Epithelial cell of prostate (primary cell): ENCODE measurements at regions not wholly inside any gene's neighbourhood (a gene's known extent, or its start where the extent isn't known, plus 50 kb on each side); places are given as distances from the start of the nearest gene placed in this dataset.

Experiments used
- DNase-seq: peaks from one replicate; pipeline ENCODE4 v3.0.0-alpha.2; 2011; ENCODE audit warnings: low read depth, low spot score
- H3K27ac ChIP-seq: fragments of 450-650 bp; 2 replicates; pipeline ENCODE4 v1.5.1; 2017; ENCODE audit warnings: mild to moderate bottlenecking

DNA sequence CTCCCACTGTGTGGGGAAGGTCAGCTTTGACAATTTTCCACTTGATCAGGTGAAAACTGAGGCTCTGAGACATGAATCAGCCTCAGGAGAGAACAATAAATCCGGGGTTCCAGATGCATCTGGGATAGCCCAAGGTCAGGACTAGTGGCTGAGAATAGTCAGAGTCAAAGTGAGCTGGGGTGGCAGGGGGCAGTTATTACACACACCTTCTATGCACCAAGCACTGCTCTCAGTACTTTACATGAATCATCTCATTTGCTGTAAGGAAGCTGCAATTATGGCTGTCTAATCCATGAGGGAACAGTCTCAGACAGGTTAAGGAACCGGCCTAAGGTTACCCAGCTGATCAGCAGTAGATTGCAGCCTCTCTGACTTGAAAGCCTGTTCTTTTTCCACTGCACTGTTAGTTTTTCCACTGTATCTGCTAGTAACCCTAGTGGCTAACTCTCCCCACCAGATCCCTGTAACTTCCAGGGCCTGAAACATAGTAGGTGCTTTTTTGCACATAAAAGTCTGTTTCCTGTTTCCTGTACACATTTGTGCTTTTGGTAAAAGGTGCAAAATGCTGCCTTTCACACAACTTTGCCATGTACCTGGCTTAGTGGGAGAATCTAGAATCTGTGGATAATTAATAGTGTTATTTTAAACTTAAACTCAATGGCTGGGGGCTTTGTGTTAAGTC is 125.9 kb downstream of the EMX2 start:
- DNase-seq, result no peak
- H3K27ac ChIP-seq, result no peak overlapping the region

DNA sequence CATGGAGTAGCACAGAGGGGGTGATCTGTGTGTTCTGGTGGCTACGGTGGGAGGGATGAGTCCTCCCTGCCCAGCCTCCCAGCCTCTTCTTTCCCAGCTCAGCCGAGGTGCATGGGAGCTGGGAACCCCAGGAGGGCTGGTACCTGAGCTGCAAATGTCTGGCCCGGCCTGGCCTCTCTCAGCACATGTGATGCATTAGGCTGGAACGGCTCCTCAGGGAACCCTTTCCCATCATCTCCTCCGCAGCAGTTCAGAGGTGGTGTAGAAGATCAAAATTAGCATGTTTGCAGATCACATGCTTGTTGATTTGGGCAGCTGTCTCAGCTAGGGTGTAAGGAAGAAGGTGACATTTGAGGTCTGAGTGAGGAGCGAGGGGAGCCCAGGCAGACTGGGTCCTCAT is 126.6 kb downstream of the EMX2 start:
- H3K27ac ChIP-seq, result no peak overlapping the region
- no peak for DNase-seq

GRCh38 chr10:117670116-117670904 is 127.8 kb downstream of the EMX2 start:
- no peak for DNase-seq
- H3K27ac ChIP-seq, result no peak overlapping the region

DNA sequence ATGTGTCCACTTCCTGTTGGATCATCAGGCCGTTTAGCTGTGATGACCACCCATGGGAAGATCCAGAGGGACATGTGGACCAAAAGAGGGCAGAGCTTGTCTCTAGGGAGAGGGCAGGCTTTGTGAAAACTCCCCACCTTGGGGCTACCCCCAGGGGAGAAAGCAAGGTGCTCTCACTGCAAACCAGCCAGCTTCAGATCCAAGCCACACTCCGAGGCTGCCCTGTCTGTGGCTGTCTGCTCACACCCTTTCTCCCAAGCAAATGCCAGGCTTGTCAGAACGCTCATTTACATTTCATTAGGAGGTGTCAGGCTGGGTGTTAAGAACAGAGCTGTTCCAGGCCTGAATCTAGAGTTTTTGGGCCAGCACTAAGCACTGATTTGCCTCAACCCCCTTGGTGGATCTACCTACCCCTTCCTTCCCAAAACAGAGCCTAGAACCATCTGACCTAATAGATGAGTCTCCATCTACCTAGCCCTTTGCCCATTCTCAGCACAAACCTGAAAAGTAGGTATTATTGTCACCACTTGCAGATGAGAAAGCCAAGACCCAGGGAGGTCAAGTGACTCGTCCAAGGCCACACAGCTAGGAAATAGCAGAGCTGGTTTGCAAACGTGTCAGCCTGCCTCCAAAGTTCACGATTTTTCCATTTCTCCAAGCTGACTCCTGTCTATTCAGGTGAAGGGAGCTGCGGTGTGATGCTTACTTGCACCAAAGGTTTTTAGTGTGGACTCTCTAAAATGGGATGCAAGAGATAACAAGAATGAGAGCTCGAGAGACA is 130.9 kb downstream of the EMX2 start:
- no peak overlapping the region for H3K27ac ChIP-seq
- DNase-seq, result no peak

DNA sequence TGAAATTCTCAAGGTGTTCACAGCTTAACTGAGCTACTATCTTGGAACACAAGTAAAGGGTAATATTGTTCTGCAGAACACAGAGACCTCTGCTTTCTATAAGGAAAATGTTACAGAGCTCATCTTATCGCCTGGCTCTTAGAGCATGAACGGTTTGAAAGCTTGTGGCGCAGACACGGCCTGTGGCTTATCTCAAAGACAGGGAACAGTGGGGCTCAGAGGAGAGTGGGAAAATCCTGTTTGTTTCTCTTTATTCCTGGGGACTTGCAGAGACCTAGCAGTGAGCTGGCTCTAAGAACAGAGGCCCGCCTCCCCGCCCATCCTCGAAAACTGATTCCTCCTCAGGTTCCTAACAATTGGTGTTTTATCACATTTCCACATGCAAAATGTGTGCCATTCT is 131.7 kb downstream of the EMX2 start:
- no peak overlapping the region for H3K27ac ChIP-seq
- no peak for DNase-seq

GRCh38 chr10:117674646-117675045 is 132.1 kb downstream of the EMX2 start:
- no peak for DNase-seq
- no peak overlapping the region for H3K27ac ChIP-seq

DNA sequence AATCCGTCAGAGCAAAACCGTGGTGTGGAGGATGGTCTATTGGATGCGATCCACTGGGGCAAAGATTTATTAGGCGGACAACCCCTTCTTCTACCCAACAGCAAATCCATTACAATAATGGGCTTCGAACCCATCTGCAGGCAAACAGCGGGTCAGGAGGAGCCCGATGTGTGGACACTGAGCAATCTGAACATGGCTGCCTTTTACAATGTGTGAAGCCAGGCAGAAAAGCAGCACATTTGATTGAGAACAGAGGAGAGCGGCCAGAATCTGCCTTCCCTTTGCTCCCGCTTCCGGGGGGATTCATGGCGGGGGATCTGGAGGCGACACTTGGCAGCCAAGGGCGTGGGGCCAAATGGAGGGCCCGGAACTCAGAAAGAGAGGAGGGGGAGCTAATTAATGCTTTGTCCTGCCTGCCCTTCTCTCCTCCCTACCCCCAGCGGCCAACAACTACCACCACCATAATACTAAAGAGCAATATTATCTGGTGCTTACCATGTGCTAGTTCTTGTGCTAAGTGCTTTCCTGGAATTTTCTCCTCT is 133.0 kb downstream of the EMX2 start:
- DNase-seq, result no peak
- no peak overlapping the region for H3K27ac ChIP-seq

GRCh38 chr10:117677239-117677638 is 134.7 kb downstream of the EMX2 start:
- peak; percentile 22 for DNase-seq
- no peak overlapping the region for H3K27ac ChIP-seq

DNA sequence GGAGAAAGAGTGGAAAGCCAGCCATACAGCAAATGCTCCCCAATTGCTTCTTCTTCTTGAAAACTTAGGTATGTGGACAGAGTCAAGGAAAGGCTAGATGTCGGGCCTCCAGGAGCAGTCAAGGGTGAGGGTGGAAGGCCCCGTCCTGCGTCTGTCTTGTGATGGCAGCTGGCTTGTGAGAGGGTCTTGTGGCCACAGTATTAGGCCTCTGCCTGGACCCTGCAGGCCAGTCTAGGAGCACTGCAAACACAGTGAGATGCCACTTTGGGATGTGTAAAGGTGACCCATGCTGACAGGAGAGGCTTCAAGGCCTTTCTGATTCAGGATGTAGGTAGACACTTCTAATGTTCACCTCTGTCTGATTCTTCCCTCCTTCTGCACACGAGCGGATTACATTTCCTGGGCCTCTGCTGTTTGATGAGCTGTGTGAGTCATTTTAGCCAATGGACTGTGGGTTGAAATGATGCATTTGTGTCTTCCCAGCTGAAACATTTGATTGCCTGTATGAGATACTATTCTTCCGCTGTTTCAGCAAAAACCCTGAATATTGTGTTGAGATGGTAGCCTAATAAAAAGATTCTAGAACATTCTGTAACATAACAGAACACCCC is 135.4 kb downstream of the EMX2 start:
- no peak overlapping the region for H3K27ac ChIP-seq
- DNase-seq, result no peak

DNA sequence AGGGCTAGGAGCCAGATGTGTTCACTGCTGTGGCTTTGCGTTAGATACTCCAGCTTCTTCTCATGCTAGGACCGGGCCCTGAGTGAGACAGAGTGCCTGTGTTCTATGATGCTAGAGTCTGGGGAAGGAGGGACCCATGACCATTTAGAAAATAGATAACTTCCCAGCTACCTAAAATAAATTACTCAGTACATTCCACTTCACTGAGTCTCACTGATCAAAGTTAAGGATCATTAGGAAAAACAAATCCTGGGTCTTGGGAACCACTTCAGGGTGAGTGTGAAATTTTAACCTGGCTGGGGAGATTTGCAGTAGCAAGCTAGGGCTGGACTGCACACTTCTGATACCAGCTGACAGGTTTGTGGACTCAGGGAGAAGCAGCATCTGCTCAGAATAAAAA is 138.1 kb downstream of the EMX2 start:
- no peak for DNase-seq

DNA sequence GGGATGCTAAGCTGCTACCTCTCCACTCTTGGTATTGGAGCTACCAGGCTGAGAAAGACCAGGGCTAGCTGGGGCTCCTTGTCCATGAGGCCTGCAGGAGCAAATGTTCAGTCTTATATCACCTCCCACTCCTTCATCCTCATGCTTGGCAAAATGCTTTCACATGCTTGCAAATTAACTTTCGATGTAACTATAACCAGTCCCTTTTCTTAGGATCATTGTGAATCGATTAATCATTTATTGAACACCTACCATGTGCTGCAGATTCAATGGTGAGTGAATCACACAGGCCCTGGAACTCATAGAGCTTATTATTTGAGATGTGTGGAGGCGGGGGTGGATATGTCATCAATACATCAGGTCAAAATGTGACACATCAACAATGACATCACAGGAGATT is 138.6 kb downstream of the EMX2 start:
- H3K27ac ChIP-seq, result no peak overlapping the region
- DNase-seq, result no peak

More for the DNA sequence above, 138.1 kb downstream of the EMX2 start:
- H3K27ac ChIP-seq, result no peak overlapping the region

DNA sequence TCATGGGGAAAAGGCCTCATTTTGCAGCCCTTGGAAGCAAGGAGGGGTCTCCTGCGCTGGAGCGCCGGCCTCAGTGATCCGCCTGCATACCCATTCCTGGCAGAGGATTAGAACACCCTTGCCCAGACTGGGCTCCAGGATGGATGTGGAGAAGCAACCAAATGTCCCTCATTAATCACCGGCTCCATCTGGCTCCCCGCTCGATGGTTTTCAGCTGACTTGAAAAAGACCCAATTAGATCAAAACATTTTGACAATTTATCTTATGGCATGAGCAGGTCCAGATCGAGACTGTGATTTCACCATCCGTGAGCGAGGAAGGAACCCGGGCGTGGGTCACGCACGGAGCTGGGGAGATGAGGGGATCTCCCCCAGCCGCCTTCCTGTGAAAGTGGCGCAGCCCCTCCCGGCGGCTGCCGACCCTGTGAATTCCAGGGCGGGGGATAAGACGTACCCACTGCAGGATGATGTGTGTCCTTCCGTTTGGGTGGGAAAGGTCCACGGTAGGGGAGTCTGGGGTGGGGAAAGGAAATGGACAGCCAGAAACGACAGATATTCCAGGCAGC is 141.6 kb downstream of the EMX2 start:
- no peak for DNase-seq
- no peak overlapping the region for H3K27ac ChIP-seq

GRCh38 chr10:117684672-117685211 is 142.2 kb downstream of the EMX2 start:
- no peak for DNase-seq
- no peak overlapping the region for H3K27ac ChIP-seq

GRCh38 chr10:117685431-117685830 is 142.9 kb downstream of the EMX2 start:
- H3K27ac ChIP-seq, result no peak overlapping the region
- DNase-seq, result no peak

GRCh38 chr10:117686606-117687005 is 144.1 kb downstream of the EMX2 start:
- no peak overlapping the region for H3K27ac ChIP-seq
- no peak for DNase-seq

DNA sequence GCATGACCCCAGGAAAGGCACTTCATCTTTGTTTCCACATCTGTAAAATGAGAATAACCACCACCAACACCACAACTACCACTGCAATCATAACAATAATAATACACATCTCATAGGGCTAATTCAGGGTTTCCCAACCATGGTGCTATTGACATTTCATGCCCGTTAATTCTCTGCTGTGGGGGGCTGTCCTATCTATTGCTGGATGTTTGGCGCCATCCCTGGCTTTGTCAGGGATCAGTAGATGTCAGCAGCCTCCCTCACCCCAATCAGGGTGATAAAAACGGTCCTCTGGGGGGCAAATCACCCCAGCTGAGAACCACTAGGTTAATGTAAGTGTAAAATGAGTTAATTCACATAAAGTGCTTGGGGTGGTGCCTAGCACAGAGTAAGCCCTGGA is 145.8 kb downstream of the EMX2 start:
- no peak overlapping the region for H3K27ac ChIP-seq
- no peak for DNase-seq

DNA sequence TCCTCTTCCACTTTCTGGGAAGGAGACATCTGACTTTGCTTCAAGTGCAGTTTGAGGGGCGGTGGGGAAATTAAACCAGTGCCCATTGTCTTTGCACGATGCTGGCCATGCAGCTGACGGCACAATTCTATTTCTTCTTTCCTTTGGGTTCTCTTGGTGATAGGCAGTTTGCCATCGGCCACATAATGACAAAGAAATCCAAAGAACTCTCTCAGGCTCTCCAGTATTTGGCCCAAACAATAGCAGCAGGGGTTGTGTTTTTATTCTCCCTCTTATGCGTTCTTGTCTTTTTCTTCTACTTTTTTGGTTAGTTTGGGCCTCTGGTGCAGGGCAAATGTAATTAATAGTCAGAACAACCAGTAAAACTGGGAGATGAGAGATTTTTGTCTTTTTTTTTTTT is 147.0 kb downstream of the EMX2 start:
- DNase-seq, result no peak
- H3K27ac ChIP-seq, result no peak overlapping the region

GRCh38 chr10:117690359-117690758 is 147.8 kb downstream of the EMX2 start:
- DNase-seq, result no peak
- H3K27ac ChIP-seq, result no peak overlapping the region

DNA sequence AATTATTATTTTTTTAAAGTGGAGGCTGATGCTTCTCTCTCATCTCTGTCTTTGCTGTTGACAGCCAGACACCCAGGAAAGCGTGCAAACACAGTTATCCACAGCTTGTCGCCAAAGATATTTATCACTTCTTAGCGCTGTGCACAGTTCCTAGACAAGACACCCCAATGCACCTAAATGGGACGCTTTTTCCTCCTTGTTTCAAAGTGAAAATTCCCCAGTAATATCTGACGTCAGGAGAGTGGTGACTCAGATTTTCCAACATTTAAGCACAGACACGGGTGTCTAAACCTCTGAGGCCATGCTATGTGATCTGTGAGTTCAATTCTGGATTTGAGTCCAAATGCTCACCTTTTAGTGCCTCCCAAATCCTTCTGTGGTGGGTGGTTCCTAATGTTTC is 151.6 kb downstream of the EMX2 start:
- H3K27ac ChIP-seq, result no peak overlapping the region
- no peak for DNase-seq

DNA sequence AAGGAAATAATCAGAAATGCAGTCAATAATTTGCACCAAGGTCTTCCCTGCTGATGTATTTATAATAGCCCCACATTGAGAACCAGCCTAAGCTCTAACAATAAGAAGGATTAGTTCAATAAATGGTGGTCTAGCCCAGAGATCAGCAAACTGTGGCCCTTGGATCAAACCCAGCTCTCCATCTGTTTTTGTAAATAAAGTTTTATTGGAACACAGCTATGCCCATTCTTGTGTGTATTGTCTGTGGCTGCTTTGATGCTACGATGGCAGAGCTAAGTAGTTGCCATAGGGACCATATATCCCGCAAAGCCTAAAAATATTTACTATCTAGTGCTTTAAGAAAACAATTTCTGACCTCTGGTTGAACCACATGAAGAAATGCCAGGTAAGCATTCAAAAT is 154.9 kb downstream of the EMX2 start:
- no peak for DNase-seq
- H3K27ac ChIP-seq, result no peak overlapping the region
